Erythroblast (primary cell): ENCODE measurements at regions not wholly inside any gene's neighbourhood (a gene's known extent, or its start where the extent isn't known, plus 50 kb on each side); places are given as distances from the start of the nearest gene placed in this dataset.

Experiments
- GATA1 ChIP-seq: IDR thresholded peaks from 2 replicates; pipeline ENCODE4 v1.6.1; 2011; ENCODE audit warnings: low read depth, mild to moderate bottlenecking, control low read depth, low read length, moderate library complexity
- POLR2A ChIP-seq: IDR thresholded peaks from 2 replicates; pipeline ENCODE4 v1.6.1; 2011; ENCODE audit warnings: mild to moderate bottlenecking, low read length

DNA sequence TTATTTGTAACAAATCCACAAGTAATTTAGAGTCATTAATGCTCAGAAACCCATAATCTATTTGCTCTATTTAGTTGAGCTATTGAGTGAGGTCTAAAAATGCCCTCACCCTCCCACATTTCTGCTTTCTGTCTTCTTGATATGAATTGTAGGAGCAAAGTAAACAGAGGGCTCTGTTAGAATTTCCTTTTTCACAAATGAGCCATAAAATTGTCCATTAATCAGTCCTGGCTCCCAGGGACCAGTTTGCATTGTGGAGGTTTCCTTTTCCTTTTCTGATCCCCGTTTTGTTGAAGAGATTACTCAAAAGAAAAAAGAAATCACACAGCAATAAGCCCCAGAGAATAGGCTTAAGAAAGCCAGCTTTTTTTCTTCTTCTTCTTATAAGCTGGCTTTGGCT, 476.7 kb downstream of the EPHA4 start:
- no peak for TF ChIP-seq POLR2A
- TF ChIP-seq GATA1, result no peak
